IMR-90 (cell line): ENCODE measurements at regions not wholly inside any gene's neighbourhood (a gene's known extent, or its start where the extent isn't known, plus 50 kb on each side); places are given as distances from the start of the nearest gene placed in this dataset.

Experiments used
- ATAC-seq: fragments of 200-7000 bp; cut with Tn5 transposase; 2 replicates; pipeline ENCODE4 v1.9.1; 2020; ENCODE audit warnings: low read depth, mild to moderate bottlenecking, moderate library complexity
- BruUV-seq: library from RNA; stranded (reverse); fragments of 400-500 nt; replicated peaks from 2 replicates; lab custom pipeline; 2021; lab: Mats Ljungman, UMichigan
- CTCF ChIA-PET: fragments of 300-600 bp; formaldehyde crosslinking; extraction: SDS; loops from one replicate; lab custom pipeline; 2021; ENCODE audit warnings: antibody characterized with exemption; lab: Yijun Ruan, JAX
- POLR2A ChIA-PET: fragments of 300-600 bp; sonication (Branson Sonifier 250); formaldehyde crosslinking; loops from one replicate; lab custom pipeline; 2022; ENCODE audit warnings: antibody characterized with exemption; ENCODE audit not compliant: unreplicated experiment; lab: Charles Lee
- DNase-seq: peaks from one replicate; pipeline ENCODE4 v3.0.0; 2013
- H2AFZ ChIP-seq: replicated peaks from 2 replicates; pipeline ENCODE3; 2013; ENCODE audit warnings: low read length, mild to moderate bottlenecking; ENCODE audit not compliant: poor library complexity
- H2AK5ac ChIP-seq: 2 replicates; pipeline ENCODE4 v1.6.1; 2013; ENCODE audit warnings: low read depth, low read length, inconsistent platforms
- H2AK9ac ChIP-seq: replicated peaks from 2 replicates; pipeline ENCODE3; 2013; ENCODE audit warnings: mild to moderate bottlenecking, low read depth, low read length, moderate library complexity; ENCODE audit not compliant: poor library complexity
- H2BK120ac ChIP-seq: 2 replicates; pipeline ENCODE4 v1.6.1; 2013; ENCODE audit warnings: low read depth, low read length, inconsistent platforms
- H2BK15ac ChIP-seq: 3 replicates; pipeline ENCODE4 v1.6.1; 2013; ENCODE audit warnings: low read depth, low read length, inconsistent platforms
- H2BK20ac ChIP-seq: 2 replicates; pipeline ENCODE4 v1.6.1; 2013; ENCODE audit warnings: low read depth, mild to moderate bottlenecking, inconsistent platforms, low read length, moderate library complexity
- H2BK5ac ChIP-seq: 2 replicates; pipeline ENCODE4 v1.6.1; 2013; ENCODE audit warnings: mild to moderate bottlenecking, low read depth, low read length, inconsistent platforms; ENCODE audit not compliant: poor library complexity, severe bottlenecking
- H3K14ac ChIP-seq: replicated peaks from 2 replicates; pipeline ENCODE4 v1.6.1; 2013; ENCODE audit warnings: low read depth, low read length, inconsistent platforms
- H3K18ac ChIP-seq: 2 replicates; pipeline ENCODE4 v1.6.1; 2013; ENCODE audit warnings: low read depth, low read length, control low read depth
- H3K23ac ChIP-seq: 2 replicates; pipeline ENCODE4 v1.6.1; 2013; ENCODE audit warnings: low read depth, low read length, inconsistent platforms
- H3K27ac ChIP-seq: 2 replicates; pipeline ENCODE4 v1.5.1; 2013; ENCODE audit warnings: mild to moderate bottlenecking, control low read depth, low read length; ENCODE audit not compliant: insufficient read depth
- H3K27me3 ChIP-seq: 2 replicates; pipeline ENCODE4 v1.6.1; 2013; ENCODE audit warnings: low read length; ENCODE audit not compliant: control insufficient read depth, insufficient read depth
- H3K36me3 ChIP-seq: 2 replicates; pipeline ENCODE4 v1.6.1; 2013; ENCODE audit warnings: low read length, mixed read lengths; ENCODE audit not compliant: control insufficient read depth, insufficient read depth
- H3K4ac ChIP-seq: 2 replicates; pipeline ENCODE4 v1.6.1; 2013; ENCODE audit warnings: low read depth, low read length, inconsistent platforms
- H3K4me1 ChIP-seq: 2 replicates; pipeline ENCODE4 v1.6.1; 2013; ENCODE audit warnings: low read length, mixed read lengths; ENCODE audit not compliant: control insufficient read depth, insufficient read depth
- H3K4me2 ChIP-seq: 2 replicates; pipeline ENCODE4 v1.6.1; 2013; ENCODE audit warnings: low read depth, mild to moderate bottlenecking, control low read depth, low read length, moderate library complexity
- H3K4me3 ChIP-seq: 2 replicates; pipeline ENCODE4 v1.5.1; 2013; ENCODE audit warnings: low read depth, mild to moderate bottlenecking, control low read depth, low read length, moderate library complexity; ENCODE audit not compliant: insufficient read depth
- H3K56ac ChIP-seq: 2 replicates; pipeline ENCODE4 v1.6.1; 2013; ENCODE audit warnings: low read length, inconsistent platforms; ENCODE audit not compliant: insufficient read depth; ENCODE audit errors: extremely low read depth
- H3K79me1 ChIP-seq, 2 experiments: 2 replicates each; pipeline ENCODE4 v1.6.1; 2013; ENCODE audit warnings: low read length in 2 of 2, inconsistent platforms in 1 of 2, low read depth in 1 of 2
- H3K9ac ChIP-seq: 2 replicates; pipeline ENCODE4 v1.6.1; 2013; ENCODE audit warnings: low read depth, low read length, control low read depth
- H3K9me1 ChIP-seq: 2 replicates; pipeline ENCODE4 v1.6.1; 2013; ENCODE audit warnings: low read length, inconsistent platforms; ENCODE audit not compliant: insufficient read depth
- H3K9me3 ChIP-seq: 2 replicates; pipeline ENCODE4 v1.6.1; 2013; ENCODE audit warnings: low read length; ENCODE audit not compliant: control insufficient read depth, insufficient read depth
- H4K20me1 ChIP-seq: 2 replicates; pipeline ENCODE4 v1.6.1; 2013; ENCODE audit warnings: low read length, inconsistent platforms; ENCODE audit not compliant: insufficient read depth
- H4K5ac ChIP-seq: 2 replicates; pipeline ENCODE4 v1.6.1; 2013; ENCODE audit warnings: mild to moderate bottlenecking, low read depth, low read length, control low read depth
- H4K8ac ChIP-seq, 2 experiments: 2 replicates each; pipeline ENCODE4 v1.6.1; 2013; ENCODE audit warnings: low read depth in 2 of 2, low read length in 2 of 2, control low read depth in 1 of 2, inconsistent platforms in 1 of 2
- H4K91ac ChIP-seq: 2 replicates; pipeline ENCODE4 v1.6.1; 2013; ENCODE audit warnings: low read depth, low read length, inconsistent platforms; ENCODE audit not compliant: insufficient read depth
- BHLHE40 ChIP-seq: fragments of 150-350 bp; IDR thresholded peaks from 2 replicates; pipeline ENCODE4 v1.6.1; 2016; ENCODE audit warnings: mild to moderate bottlenecking, low read depth, low read length
- CEBPB ChIP-seq: IDR thresholded peaks from 2 replicates; pipeline ENCODE4 v1.6.1; 2012; ENCODE audit warnings: low read depth, low read length, improper control_type of control experiment
- CHD1 ChIP-seq: IDR thresholded peaks from 2 replicates; pipeline ENCODE4 v1.6.1; 2012; ENCODE audit warnings: low read depth, low read length, improper control_type of control experiment
- FOS ChIP-seq: fragments of 150-350 bp; IDR thresholded peaks from 2 replicates; pipeline ENCODE4 v1.6.1; 2016; ENCODE audit warnings: low read depth, low read length
- MAFK ChIP-seq: IDR thresholded peaks from 2 replicates; pipeline ENCODE4 v1.6.1; 2012; ENCODE audit warnings: low read depth, low read length, improper control_type of control experiment
- MAZ ChIP-seq: IDR thresholded peaks from 2 replicates; pipeline ENCODE4 v1.6.1; 2012; ENCODE audit warnings: low read depth, mild to moderate bottlenecking, low read length, improper control_type of control experiment, moderate library complexity, borderline replicate concordance
- MXI1 ChIP-seq: IDR thresholded peaks from 2 replicates; pipeline ENCODE4 v1.6.1; 2012; ENCODE audit warnings: low read depth, mild to moderate bottlenecking, low read length, moderate library complexity, borderline replicate concordance
- NFE2L2 ChIP-seq: fragments of 150-350 bp; IDR thresholded peaks from 2 replicates; pipeline ENCODE4 v1.6.1; 2016; ENCODE audit warnings: low read depth, mild to moderate bottlenecking, low read length
- POLR2A ChIP-seq: IDR thresholded peaks from 2 replicates; pipeline ENCODE4 v1.6.1; 2012; ENCODE audit warnings: mild to moderate bottlenecking, low read depth, low read length
- RAD21 ChIP-seq: IDR thresholded peaks from 2 replicates; pipeline ENCODE4 v1.6.1; 2012; ENCODE audit warnings: low read length, improper control_type of control experiment
- RCOR1 ChIP-seq: IDR thresholded peaks from 2 replicates; pipeline ENCODE4 v1.6.1; 2012; ENCODE audit warnings: mild to moderate bottlenecking, low read length, improper control_type of control experiment; ENCODE audit not compliant: insufficient replicate concordance
- RFX5 ChIP-seq: IDR thresholded peaks from 2 replicates; pipeline ENCODE4 v1.8.0; 2012; ENCODE audit warnings: low read depth, mild to moderate bottlenecking, low read length, moderate library complexity
- SMC3 ChIP-seq: fragments of 150-350 bp; IDR thresholded peaks from 2 replicates; pipeline ENCODE4 v1.6.1; 2016; ENCODE audit warnings: low read depth, mild to moderate bottlenecking, antibody characterized with exemption, low read length, moderate library complexity
- WGBS, 2 experiments: methylation state at CpG; one replicate each; pipeline versions ENCODE4 v1.1.5 to v1.1.7; 2013; ENCODE audit warnings: missing lambda C conversion rate in 2 of 2; ENCODE audit not compliant: insufficient read length in 1 of 2; ENCODE audit errors: extremely low coverage in 2 of 2; 5-methylcytosine and 5-hydroxymethylcytosine counted together
- dilution Hi-C: fragments of 300-500 bp; cut with HindIII; formaldehyde crosslinking; loops from one replicate; pipeline ENCODE4 v1.14.3; 2018; ENCODE audit warnings: low sequenced_read_pairs; ENCODE audit not compliant: unreplicated experiment
- in situ Hi-C: fragments of 300-500 bp; cut with MboI; formaldehyde crosslinking; loops from 3 replicates; pipeline ENCODE4 v1.14.3; 2019; ENCODE audit warnings: low sequenced_read_pairs, inconsistent platforms, mixed read lengths
- intact Hi-C: fragments of 100-400 bp; cut with micrococcal nuclease; formaldehyde crosslinking; loops from 2 replicates; pipeline ENCODE4 v1.10.0; 2022
- TF ChIP-seq, protein P1 (sequence below): fragments of 150-350 bp; IDR thresholded peaks from 2 replicates; pipeline ENCODE4 v1.6.1; 2017; ENCODE audit warnings: mild to moderate bottlenecking, antibody characterized with exemption, low read length, low read depth
- TF ChIP-seq, protein P2 (sequence below): conservative IDR thresholded peaks from 2 replicates; pipeline ENCODE4 v1.5.1; 2012; ENCODE audit warnings: mild to moderate bottlenecking, low read depth, low read length, improper control_type of control experiment
- TF ChIP-seq, protein P3 (sequence below): fragments of 150-350 bp; IDR thresholded peaks from 2 replicates; pipeline ENCODE4 v1.6.1; 2016; ENCODE audit warnings: low read depth, mild to moderate bottlenecking, low read length, moderate library complexity, borderline replicate concordance

DNA sequence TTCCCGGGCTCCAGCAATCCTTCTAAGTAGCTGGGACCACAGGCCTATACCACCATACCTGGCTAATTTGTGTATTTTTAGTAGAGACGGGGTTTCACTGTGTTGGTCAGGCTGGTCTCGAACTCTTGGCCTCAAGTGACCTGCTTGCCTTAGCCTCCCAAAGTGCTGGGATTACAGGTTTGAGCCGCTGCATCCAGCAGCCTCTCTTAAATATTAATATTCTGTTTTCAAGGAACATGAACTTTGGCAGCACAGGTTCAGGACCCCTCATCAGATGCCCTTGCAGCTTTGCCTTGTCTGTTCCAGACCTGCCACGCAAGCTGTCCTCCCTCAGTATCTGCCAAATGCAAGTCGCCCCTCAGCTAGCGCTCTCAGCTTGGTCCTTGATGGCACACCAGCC is 166.8 kb downstream of the KCTD15 start:
- DNase-seq (no peak), ATAC-seq (no peak)
- Histone ChIP-seq H4K91ac (no peak overlapping the region), H3K23ac (no peak overlapping the region), H3K4me1 (no peaks in the 10 kb centered on the region), H2BK120ac (no peak overlapping the region), H2AK5ac (no peak overlapping the region), H4K8ac (no peak overlapping the region), H3K4me2 (no peak overlapping the region), H4K20me1 (no peaks in the 10 kb centered on the region), H3K79me1 (no peaks in the 10 kb centered on the region), H3K27ac (no peak overlapping the region), H3K18ac (no peak overlapping the region), H3K4ac (no peak overlapping the region), H3K9me3 (no peaks in the 10 kb centered on the region; the same call in 1 of the 2 replicates), H3K9me1 (no peaks in the 10 kb centered on the region), H2AFZ (no peak overlapping the region), H2BK15ac (no peak overlapping the region), H4K5ac (no peak overlapping the region), H2BK20ac (no peak overlapping the region), H2BK5ac (no peak overlapping the region), H2AK9ac (no peak overlapping the region), H3K9ac (no peak overlapping the region), H3K36me3 (no peaks in the 10 kb centered on the region), H3K14ac (no peak overlapping the region), H3K27me3 (no peaks in the 10 kb centered on the region), H3K4me3 (no peak overlapping the region), H3K56ac (no peak overlapping the region)
- intact Hi-C loops (no loop called here), in situ Hi-C loops (no loop called here), dilution Hi-C loops (no loop called here)
- CTCF ChIA-PET = interaction anchor here (0.6 to 1.8 kb wide), 2 partner anchors 17 to 185 kb away, joined by 4 read pairs; no protein-coding TSS in a partner anchor
- no TSS peak for BruUV-seq
- POLR2A ChIA-PET = no interaction called here
- 52% methylated on average over 3 of the region's 7 CpGs; no CpG with 5 or more reads in 1 of the 2 experiments for WGBS, 2 experiments
- TF ChIP-seq POLR2A = no peak
- TF ChIP-seq RAD21 = no peak
- TF ChIP-seq, protein P1, sequence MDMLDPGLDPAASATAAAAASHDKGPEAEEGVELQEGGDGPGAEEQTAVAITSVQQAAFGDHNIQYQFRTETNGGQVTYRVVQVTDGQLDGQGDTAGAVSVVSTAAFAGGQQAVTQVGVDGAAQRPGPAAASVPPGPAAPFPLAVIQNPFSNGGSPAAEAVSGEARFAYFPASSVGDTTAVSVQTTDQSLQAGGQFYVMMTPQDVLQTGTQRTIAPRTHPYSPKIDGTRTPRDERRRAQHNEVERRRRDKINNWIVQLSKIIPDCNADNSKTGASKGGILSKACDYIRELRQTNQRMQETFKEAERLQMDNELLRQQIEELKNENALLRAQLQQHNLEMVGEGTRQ = no peak
- no peak for TF ChIP-seq MAFK
- TF ChIP-seq, protein P2, sequence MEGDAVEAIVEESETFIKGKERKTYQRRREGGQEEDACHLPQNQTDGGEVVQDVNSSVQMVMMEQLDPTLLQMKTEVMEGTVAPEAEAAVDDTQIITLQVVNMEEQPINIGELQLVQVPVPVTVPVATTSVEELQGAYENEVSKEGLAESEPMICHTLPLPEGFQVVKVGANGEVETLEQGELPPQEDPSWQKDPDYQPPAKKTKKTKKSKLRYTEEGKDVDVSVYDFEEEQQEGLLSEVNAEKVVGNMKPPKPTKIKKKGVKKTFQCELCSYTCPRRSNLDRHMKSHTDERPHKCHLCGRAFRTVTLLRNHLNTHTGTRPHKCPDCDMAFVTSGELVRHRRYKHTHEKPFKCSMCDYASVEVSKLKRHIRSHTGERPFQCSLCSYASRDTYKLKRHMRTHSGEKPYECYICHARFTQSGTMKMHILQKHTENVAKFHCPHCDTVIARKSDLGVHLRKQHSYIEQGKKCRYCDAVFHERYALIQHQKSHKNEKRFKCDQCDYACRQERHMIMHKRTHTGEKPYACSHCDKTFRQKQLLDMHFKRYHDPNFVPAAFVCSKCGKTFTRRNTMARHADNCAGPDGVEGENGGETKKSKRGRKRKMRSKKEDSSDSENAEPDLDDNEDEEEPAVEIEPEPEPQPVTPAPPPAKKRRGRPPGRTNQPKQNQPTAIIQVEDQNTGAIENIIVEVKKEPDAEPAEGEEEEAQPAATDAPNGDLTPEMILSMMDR = no peak
- TF ChIP-seq RFX5 = no peak
- TF ChIP-seq CHD1 = no peak
- no peak for TF ChIP-seq CEBPB
- no peak for TF ChIP-seq MAZ
- no peak for TF ChIP-seq NFE2L2
- TF ChIP-seq BHLHE40 = no peak
- TF ChIP-seq MXI1 = no peak
- TF ChIP-seq, protein P3, sequence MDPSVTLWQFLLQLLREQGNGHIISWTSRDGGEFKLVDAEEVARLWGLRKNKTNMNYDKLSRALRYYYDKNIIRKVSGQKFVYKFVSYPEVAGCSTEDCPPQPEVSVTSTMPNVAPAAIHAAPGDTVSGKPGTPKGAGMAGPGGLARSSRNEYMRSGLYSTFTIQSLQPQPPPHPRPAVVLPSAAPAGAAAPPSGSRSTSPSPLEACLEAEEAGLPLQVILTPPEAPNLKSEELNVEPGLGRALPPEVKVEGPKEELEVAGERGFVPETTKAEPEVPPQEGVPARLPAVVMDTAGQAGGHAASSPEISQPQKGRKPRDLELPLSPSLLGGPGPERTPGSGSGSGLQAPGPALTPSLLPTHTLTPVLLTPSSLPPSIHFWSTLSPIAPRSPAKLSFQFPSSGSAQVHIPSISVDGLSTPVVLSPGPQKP = no peak
- no peak for TF ChIP-seq SMC3
- no peak for TF ChIP-seq FOS
- TF ChIP-seq RCOR1 = no peak
